ENCODE measurements at regions not wholly inside any gene's neighbourhood (a gene's known extent, or its start where the extent isn't known, plus 50 kb on each side); places are given as distances from the start of the nearest gene placed in this dataset.

DNA sequence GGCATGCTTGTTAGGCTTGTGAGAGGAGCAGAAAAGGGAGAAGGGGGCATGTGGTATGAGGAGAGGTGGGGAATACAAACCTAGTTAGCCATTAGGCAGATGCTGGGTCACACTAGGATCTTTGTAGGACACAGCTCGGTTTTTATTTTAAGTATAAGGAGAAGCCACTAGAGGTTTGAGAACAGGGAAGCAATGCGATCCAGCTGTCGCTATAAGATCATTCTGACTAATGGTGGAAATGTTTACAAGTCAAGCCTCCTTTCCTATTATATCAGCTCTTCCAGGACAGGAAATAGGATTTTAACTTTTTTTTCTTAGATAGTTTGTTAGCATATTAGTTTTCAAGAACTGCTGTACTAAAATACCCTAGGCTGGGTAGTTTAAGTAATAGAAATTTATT is 609.9 kb downstream of the INSC start:
- WGBS (ENCODE audit: insufficient coverage, low coverage, low lambda C conversion rate, missing lambda C conversion rate) = 73% methylated on average over 3 of the region's 3 CpGs

DNA sequence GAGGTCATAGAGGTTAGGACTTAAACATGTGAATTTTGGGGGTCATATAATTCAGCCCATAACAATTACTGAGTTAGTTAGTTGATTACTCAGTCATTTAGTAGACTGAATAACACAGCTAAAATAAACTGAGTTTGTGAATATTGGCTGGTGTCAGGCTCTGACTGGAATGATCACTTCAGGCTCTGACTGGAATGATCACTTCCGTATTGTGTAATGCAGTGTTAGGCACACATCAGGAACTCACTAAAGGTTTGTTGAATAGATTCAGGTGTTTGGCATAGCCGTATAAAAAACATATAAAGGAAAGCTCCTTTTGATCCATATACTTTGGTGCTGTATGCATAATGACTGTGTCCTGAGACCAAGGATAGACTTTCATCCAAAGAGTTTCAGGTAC is 610.5 kb downstream of the INSC start:
- DNase-seq = no peak

More for the DNA sequence above, 609.9 kb downstream of the INSC start:
- Histone ChIP-seq H3K27ac (peak overlapping the region; percentile 50 to 77 (median 69)), H3K27me3 (no peaks in the 10 kb centered on the region), H3K4me3 (no peak overlapping the region), H3K9me3 (no peaks in the 10 kb centered on the region), H3K36me3 (no peaks in the 10 kb centered on the region), H3K4me1 (peaks cover 0 to 52% (median 16%) of the 10 kb centered on the region in 4 donors)
- intact Hi-C loops (cut with DNase I) = no loop called here
- TF ChIP-seq, protein P1, sequence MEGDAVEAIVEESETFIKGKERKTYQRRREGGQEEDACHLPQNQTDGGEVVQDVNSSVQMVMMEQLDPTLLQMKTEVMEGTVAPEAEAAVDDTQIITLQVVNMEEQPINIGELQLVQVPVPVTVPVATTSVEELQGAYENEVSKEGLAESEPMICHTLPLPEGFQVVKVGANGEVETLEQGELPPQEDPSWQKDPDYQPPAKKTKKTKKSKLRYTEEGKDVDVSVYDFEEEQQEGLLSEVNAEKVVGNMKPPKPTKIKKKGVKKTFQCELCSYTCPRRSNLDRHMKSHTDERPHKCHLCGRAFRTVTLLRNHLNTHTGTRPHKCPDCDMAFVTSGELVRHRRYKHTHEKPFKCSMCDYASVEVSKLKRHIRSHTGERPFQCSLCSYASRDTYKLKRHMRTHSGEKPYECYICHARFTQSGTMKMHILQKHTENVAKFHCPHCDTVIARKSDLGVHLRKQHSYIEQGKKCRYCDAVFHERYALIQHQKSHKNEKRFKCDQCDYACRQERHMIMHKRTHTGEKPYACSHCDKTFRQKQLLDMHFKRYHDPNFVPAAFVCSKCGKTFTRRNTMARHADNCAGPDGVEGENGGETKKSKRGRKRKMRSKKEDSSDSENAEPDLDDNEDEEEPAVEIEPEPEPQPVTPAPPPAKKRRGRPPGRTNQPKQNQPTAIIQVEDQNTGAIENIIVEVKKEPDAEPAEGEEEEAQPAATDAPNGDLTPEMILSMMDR (IDR thresholded peaks at IDR 0.05) = no peak
- TF ChIP-seq POLR2A (IDR thresholded peaks at IDR 0.05) = no peak
- ATAC-seq (no peak), DNase-seq (no peak)

DNA sequence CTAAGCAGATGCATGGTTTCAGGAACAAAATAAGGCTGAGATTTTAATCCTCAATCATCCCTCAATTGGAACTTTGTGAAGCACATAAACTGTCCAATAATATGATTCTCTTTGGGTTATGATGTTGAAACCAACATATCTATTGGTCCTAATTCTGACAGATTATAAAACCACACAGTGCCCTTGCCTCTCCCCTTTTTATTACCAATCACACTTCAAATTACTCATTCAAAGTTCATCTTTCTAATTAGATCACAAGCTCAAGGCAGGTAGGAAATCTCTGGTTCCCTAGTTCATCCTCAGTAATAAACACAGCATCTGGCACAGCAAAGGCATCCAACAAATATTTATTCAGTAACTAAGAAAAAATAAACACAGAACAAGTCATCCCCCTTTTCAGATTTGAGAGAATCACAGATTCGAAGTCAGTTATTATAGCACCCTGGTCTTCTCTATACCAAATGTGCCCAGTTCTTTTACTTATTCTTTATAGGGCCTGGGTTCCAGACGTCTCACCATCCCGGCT is 611.6 kb downstream of the INSC start:
- Histone ChIP-seq H3K36me3 (no peaks in the 10 kb centered on the region), H3K9me3 (no peaks in the 10 kb centered on the region), H3K27me3 (no peaks in the 10 kb centered on the region), H3K4me3 (no peak overlapping the region), H3K4me1 (peaks cover 0 to 52% (median 16%) of the 10 kb centered on the region in 4 donors), H3K27ac (peak overlapping the region; percentile 50 to 77 (median 69))
- DNase-seq (no peak), ATAC-seq (peak; percentile 62 to 71 (median 65))
- intact Hi-C loops (cut with DNase I) = no loop called here
- TF ChIP-seq, protein P1 (IDR thresholded peaks at IDR 0.05) = no peak
- no peak for TF ChIP-seq POLR2A (IDR thresholded peaks at IDR 0.05)
- 50% methylated on average over 3 of the region's 3 CpGs for WGBS (ENCODE audit: insufficient coverage, low coverage, low lambda C conversion rate, missing lambda C conversion rate)

More for the DNA sequence above, 610.5 kb downstream of the INSC start:
- Histone ChIP-seq H3K4me1 (peaks cover 0 to 52% (median 16%) of the 10 kb centered on the region in 4 donors), H3K4me3 (no peak overlapping the region), H3K36me3 (no peaks in the 10 kb centered on the region), H3K27ac (peak overlapping the region; percentile 50 to 77 (median 69)), H3K9me3 (no peaks in the 10 kb centered on the region), H3K27me3 (no peaks in the 10 kb centered on the region)
- TF ChIP-seq, protein P1 (IDR thresholded peaks at IDR 0.05) = no peak
- peak; percentile 25 for TF ChIP-seq POLR2A (IDR thresholded peaks at IDR 0.05)
- ATAC-seq = peak; percentile 69 to 81 (median 80)
- WGBS (ENCODE audit: insufficient coverage, low coverage, low lambda C conversion rate, missing lambda C conversion rate) = 42% methylated on average over 2 of the region's 2 CpGs
- intact Hi-C loops (cut with DNase I) = no loop called here

DNA sequence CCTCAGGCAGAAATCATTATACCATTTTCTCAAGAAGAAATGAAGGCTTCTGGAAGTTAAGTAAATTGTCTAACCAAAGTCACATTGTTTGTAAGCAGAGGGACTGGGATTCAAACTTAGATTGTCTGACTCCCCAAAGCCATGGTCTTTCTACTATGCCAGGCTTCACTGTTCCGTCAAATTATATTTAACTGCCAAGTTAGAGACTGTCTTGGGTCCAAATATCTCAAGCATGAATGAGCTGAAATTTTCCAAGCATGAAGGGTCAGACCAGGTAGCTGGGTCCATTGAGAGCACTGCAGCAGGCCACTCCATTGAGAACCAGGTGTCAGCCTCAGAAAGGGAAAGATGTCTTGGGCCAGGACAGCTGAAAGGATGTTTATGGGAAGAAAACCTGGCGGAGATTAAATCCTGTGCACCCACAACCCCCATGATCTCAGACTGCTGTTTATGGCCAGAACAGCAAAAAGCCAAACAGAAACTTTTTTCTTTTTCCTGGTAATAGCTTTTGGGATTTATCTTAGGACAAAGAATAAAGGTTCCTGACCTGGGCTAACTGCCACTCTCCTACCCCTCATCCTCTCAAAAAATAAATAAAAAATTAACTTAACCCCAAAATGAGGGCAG is 612.3 kb downstream of the INSC start:
- 54% methylated on average over 2 of the region's 2 CpGs for WGBS (ENCODE audit: insufficient coverage, low coverage, low lambda C conversion rate, missing lambda C conversion rate)
- no peak for DNase-seq
- intact Hi-C loops (cut with DNase I) = no loop called here
- ATAC-seq = peak; percentile 48 to 70 (median 57)
- Histone ChIP-seq H3K27ac (peak overlapping the region; percentile 30 to 54 (median 50)), H3K4me1 (peaks cover 0 to 52% (median 16%) of the 10 kb centered on the region in 4 donors), H3K4me3 (no peak overlapping the region), H3K9me3 (no peaks in the 10 kb centered on the region), H3K36me3 (no peaks in the 10 kb centered on the region), H3K27me3 (no peaks in the 10 kb centered on the region)
- TF ChIP-seq, protein P1 (IDR thresholded peaks at IDR 0.05) = no peak
- TF ChIP-seq POLR2A (IDR thresholded peaks at IDR 0.05) = no peak

Data from right lobe of liver (tissue), 6 donors.